Breast epithelium (tissue), 3 donors: ENCODE measurements at regions not wholly inside any gene's neighbourhood (a gene's known extent, or its start where the extent isn't known, plus 50 kb on each side); places are given as distances from the start of the nearest gene placed in this dataset.

ENCODE experiments used
- CTCF ChIP-seq, 3 donors: fragments of 450-650 bp; IDR thresholded peaks; one replicate each; pipeline ENCODE4 v1.5.1; 2016 to 2017; ENCODE audit warnings: antibody characterized with exemption in 3 of 3, mild to moderate bottlenecking in 3 of 3, moderate library complexity in 3 of 3
- POLR2AphosphoS5 ChIP-seq, 3 donors: sonication (generic); formaldehyde crosslinking; IDR thresholded peaks; one replicate each; pipeline ENCODE4 v1.6.1; 2017; ENCODE audit warnings: antibody characterized with exemption in 3 of 3

GRCh38 chrX:40331353-40331752, 233.6 kb upstream of the BCOR start:
- no peak for TF ChIP-seq CTCF (IDR thresholded peaks at IDR 0.05)
- TF ChIP-seq POLR2AphosphoS5 (IDR thresholded peaks at IDR 0.05) = no peak
